IPS-20b (cell line): ENCODE measurements at regions not wholly inside any gene's neighbourhood (a gene's known extent, or its start where the extent isn't known, plus 50 kb on each side); places are given as distances from the start of the nearest gene placed in this dataset.

Source experiments
- H3K27ac ChIP-seq: one replicate; pipeline ENCODE4 v1.5.1; 2013; ENCODE audit warnings: low read length
- H3K27me3 ChIP-seq: 2 replicates; pipeline ENCODE4 v1.6.1; 2013; ENCODE audit warnings: mild to moderate bottlenecking, low read length, inconsistent platforms; ENCODE audit not compliant: insufficient read depth
- H3K36me3 ChIP-seq: 2 replicates; pipeline ENCODE4 v1.6.1; 2013; ENCODE audit warnings: low read depth, mild to moderate bottlenecking, inconsistent platforms, low read length, moderate library complexity; ENCODE audit not compliant: insufficient read depth
- H3K4me1 ChIP-seq: 2 replicates; pipeline ENCODE4 v1.6.1; 2013; ENCODE audit warnings: mild to moderate bottlenecking, control low read depth, inconsistent platforms, low read length, moderate library complexity; ENCODE audit not compliant: insufficient read depth
- H3K4me3 ChIP-seq: 2 replicates; pipeline ENCODE4 v1.5.1; 2013; ENCODE audit warnings: mild to moderate bottlenecking, low read length, inconsistent platforms
- H3K9ac ChIP-seq: 2 replicates; pipeline ENCODE4 v1.6.1; 2013; ENCODE audit warnings: low read depth, mild to moderate bottlenecking, inconsistent platforms, low read length, moderate library complexity
- H3K9me3 ChIP-seq: 2 replicates; pipeline ENCODE4 v1.6.1; 2013; ENCODE audit warnings: mild to moderate bottlenecking, low read depth, low read length, inconsistent platforms; ENCODE audit not compliant: insufficient read depth

- Histone ChIP-seq H3K27me3 (no peaks in the 10 kb centered on the region), H3K36me3 (no peaks in the 10 kb centered on the region), H3K4me3 (no peak overlapping the region), H3K9me3 (no peaks in the 10 kb centered on the region), H3K9ac (no peak overlapping the region), H3K27ac (no peak overlapping the region), H3K4me1 (peaks cover 14% of the 10 kb centered on the region; the same call in 1 of the 2 replicates)
These were observed 262.9 kb downstream of the BCL11A start for GRCh38 chr2:60290509-60290908.

DNA sequence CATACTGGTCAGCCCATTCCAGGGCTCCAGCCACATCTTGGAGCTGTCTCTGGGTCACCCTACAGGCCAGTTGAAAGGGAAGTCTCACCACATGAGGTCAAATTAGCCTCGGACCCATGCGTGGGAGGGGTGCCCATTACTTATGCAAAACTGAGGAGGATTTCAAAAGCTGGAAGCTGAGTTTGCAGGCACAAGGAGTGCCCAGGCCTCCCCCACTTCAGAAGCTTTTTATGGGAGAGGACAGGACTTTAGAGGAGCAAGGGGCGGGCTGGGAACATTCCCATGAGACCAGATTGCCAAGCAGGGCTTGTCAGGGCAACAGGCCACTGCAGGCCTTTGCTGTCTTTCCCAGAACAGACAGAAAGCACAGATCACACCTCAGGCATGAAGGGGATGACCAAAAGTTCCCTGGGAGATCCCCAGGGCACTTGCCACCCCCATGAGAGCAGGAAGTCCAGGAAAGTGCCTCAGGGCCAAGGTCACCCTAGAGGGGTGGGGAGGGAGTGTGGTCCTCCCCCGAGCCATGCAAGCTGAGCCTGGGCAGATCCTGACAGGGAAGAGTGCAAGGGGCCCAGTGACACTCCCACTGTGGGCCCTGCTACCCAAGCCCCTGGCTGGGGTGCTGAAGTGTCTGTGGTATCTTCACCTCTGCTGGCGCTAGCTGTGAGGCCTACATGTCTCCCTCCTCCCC, 267.7 kb downstream of the BCL11A start:
- H3K9me3 ChIP-seq = no peaks in the 10 kb centered on the region
- no peak overlapping the region for H3K4me3 ChIP-seq
- no peaks in the 10 kb centered on the region for H3K27me3 ChIP-seq
- no peaks in the 10 kb centered on the region for H3K36me3 ChIP-seq
- no peak overlapping the region for H3K27ac ChIP-seq
- peaks cover 8% of the 10 kb centered on the region; the same call in 1 of the 2 replicates for H3K4me1 ChIP-seq
- no peak overlapping the region for H3K9ac ChIP-seq

DNA sequence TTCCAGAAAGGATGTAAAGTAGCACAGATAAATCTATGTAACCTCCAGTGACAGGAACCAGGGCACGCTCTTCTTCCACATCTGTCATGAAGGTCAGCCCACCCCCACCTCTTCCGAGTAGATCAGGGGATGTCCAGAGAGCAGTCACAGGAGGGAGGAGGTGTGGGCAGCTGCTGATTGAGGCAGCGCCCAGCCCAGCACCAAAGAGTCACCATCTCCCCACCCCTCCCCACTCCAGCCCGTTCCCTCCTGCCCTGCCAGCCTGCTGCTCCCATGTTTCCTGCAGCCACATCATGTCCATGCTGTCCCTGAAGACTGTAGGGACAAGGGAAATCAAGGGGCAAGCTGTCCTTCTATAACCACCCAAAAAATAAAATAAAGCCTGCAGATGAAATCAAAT, 269.8 kb downstream of the BCL11A start:
- H3K27me3 ChIP-seq = no peaks in the 10 kb centered on the region
- H3K9me3 ChIP-seq = no peaks in the 10 kb centered on the region
- peaks cover 7% of the 10 kb centered on the region; the same call in 1 of the 2 replicates for H3K4me1 ChIP-seq
- H3K36me3 ChIP-seq = no peaks in the 10 kb centered on the region
- no peak overlapping the region for H3K4me3 ChIP-seq
- H3K27ac ChIP-seq = no peak overlapping the region
- H3K9ac ChIP-seq = no peak overlapping the region

- Histone ChIP-seq H3K9me3 (no peaks in the 10 kb centered on the region), H3K36me3 (no peaks in the 10 kb centered on the region), H3K27ac (no peak overlapping the region), H3K4me1 (peaks cover 7% of the 10 kb centered on the region; the same call in 1 of the 2 replicates), H3K9ac (no peak overlapping the region), H3K27me3 (no peaks in the 10 kb centered on the region), H3K4me3 (no peak overlapping the region)
These were observed 270.6 kb downstream of the BCL11A start for GRCh38 chr2:60282886-60283285.

- Histone ChIP-seq H3K27me3 (no peaks in the 10 kb centered on the region), H3K36me3 (no peaks in the 10 kb centered on the region), H3K27ac (no peak overlapping the region), H3K9me3 (no peaks in the 10 kb centered on the region), H3K4me3 (no peak overlapping the region), H3K9ac (no peak overlapping the region), H3K4me1 (peaks cover 7% of the 10 kb centered on the region; the same call in 1 of the 2 replicates)
These were observed 271.7 kb downstream of the BCL11A start for GRCh38 chr2:60281730-60282129.

- peaks cover 3% of the 10 kb centered on the region for H3K9me3 ChIP-seq
- H3K36me3 ChIP-seq = no peaks in the 10 kb centered on the region
- no peak overlapping the region for H3K4me3 ChIP-seq
- no peaks in the 10 kb centered on the region for H3K27me3 ChIP-seq
- no peak overlapping the region for H3K9ac ChIP-seq
- no peaks in the 10 kb centered on the region for H3K4me1 ChIP-seq
- no peak overlapping the region for H3K27ac ChIP-seq
These were observed 273.2 kb downstream of the BCL11A start for GRCh38 chr2:60280238-60280637.

DNA sequence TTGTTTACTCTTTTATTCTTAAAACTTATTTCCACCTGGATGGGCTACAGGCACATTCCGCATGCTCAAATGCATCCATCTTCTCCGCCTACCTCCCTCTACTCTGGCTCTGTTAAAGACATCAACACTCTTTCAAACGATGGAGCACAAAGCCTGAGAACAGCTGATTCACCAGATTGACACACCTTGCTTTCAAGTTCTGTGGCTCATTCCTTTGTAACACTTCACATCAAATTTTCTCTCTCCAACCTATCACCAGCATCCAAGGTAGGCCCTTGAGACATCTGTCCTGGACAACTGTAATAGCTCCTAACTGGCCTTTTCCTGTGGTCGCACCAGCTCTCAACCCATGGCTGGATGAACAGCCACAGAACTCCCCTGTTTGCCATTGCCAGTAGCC, 274.5 kb downstream of the BCL11A start:
- Histone ChIP-seq H3K27ac (no peak overlapping the region), H3K9me3 (peaks cover 13% of the 10 kb centered on the region), H3K4me1 (no peaks in the 10 kb centered on the region), H3K9ac (no peak overlapping the region), H3K36me3 (no peaks in the 10 kb centered on the region), H3K4me3 (no peak overlapping the region), H3K27me3 (no peaks in the 10 kb centered on the region)

DNA sequence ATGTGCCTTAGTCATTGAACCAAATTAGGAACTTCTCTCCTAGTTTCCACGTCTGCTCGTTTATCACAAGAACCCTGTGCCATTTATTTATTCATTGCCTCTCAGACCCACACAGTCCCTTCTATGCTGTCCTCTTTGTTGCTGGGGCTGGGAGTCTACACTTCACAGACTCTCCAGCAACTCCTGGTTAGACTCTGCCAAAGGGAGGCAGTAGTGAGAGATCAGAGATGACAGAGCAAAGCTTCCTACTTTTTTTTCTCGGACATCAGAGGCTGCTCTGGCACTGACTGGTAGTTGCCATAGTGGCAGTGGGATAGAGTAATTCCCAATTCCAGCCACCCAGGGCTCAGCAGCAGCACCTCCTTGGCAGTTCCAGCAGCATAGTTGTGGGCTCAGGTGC, 277.5 kb downstream of the BCL11A start:
- Histone ChIP-seq H3K4me3 (no peak overlapping the region), H3K36me3 (no peaks in the 10 kb centered on the region), H3K27ac (no peak overlapping the region), H3K9me3 (peaks cover 13% of the 10 kb centered on the region), H3K9ac (no peak overlapping the region), H3K4me1 (no peaks in the 10 kb centered on the region), H3K27me3 (no peaks in the 10 kb centered on the region)

DNA sequence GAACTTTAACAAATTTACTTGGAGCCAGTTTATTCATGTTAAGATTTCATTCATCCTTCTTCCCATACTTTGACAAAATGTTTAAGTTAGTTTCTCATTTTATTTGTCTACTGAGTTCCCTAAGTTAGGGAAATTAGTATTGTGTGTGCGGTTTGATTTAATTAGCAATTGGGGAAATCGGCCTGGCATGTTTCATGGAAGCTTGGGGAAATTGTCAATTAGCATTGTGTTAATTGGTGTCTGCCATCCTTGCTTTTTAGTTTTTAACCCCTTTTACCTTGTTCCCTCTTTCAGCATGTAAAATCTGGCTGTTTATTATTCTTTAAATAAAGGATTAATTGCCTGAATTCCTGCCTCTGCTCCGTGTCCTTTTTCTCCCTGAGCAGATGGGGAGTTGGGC, 279.6 kb downstream of the BCL11A start:
- Histone ChIP-seq H3K36me3 (no peaks in the 10 kb centered on the region), H3K9ac (no peak overlapping the region), H3K4me3 (no peak overlapping the region), H3K27ac (no peak overlapping the region), H3K4me1 (no peaks in the 10 kb centered on the region), H3K9me3 (peaks cover 13% of the 10 kb centered on the region), H3K27me3 (no peaks in the 10 kb centered on the region)

- Histone ChIP-seq H3K4me1 (no peaks in the 10 kb centered on the region), H3K36me3 (no peaks in the 10 kb centered on the region), H3K9ac (no peak overlapping the region), H3K27me3 (no peaks in the 10 kb centered on the region), H3K27ac (no peak overlapping the region), H3K4me3 (no peak overlapping the region), H3K9me3 (peaks cover 13% of the 10 kb centered on the region)
These were observed 281.7 kb downstream of the BCL11A start for GRCh38 chr2:60271713-60272112.

DNA sequence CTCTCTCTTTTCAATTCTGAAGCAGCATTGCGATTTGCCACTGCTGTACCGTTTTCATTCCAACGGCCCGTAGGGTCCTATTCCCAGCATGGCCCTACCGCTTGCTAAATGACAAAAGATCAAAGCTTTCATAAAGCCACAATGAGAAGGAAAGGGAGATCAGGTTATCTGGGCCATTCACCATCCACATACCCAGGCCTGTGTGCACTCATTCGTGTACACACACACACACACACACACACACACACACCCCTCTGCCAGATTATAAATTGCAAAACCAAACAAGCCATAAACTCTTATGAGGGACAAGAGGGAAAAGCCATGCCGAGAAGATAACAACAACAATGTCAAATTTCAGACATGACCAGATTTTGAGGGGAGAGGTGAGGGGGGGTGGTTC, 282.3 kb downstream of the BCL11A start:
- Histone ChIP-seq H3K9me3 (peaks cover 13% of the 10 kb centered on the region), H3K36me3 (no peaks in the 10 kb centered on the region), H3K9ac (no peak overlapping the region), H3K4me3 (no peak overlapping the region), H3K27me3 (no peaks in the 10 kb centered on the region), H3K27ac (no peak overlapping the region), H3K4me1 (no peaks in the 10 kb centered on the region)

GRCh38 chr2:60268661-60269060, 284.8 kb downstream of the BCL11A start:
- Histone ChIP-seq H3K36me3 (no peaks in the 10 kb centered on the region), H3K4me3 (no peak overlapping the region), H3K27ac (no peak overlapping the region), H3K9me3 (no peaks in the 10 kb centered on the region), H3K4me1 (no peaks in the 10 kb centered on the region), H3K9ac (no peak overlapping the region), H3K27me3 (no peaks in the 10 kb centered on the region)
